MG63 (cell line): ENCODE measurements at regions not wholly inside any gene's neighbourhood (a gene's known extent, or its start where the extent isn't known, plus 50 kb on each side); places are given as distances from the start of the nearest gene placed in this dataset.

Experiments used
- DNase-seq: peaks from one replicate; pipeline ENCODE4 v3.0.0-alpha.2; 2020
- H3K27me3 ChIP-seq: fragments of 250-450 bp; sonication (Bioruptor Pico); 2 replicates; pipeline ENCODE4 v1.5.1; 2020; ENCODE audit warnings: mild to moderate bottlenecking, moderate library complexity
- H3K36me3 ChIP-seq: fragments of 250-450 bp; sonication (Bioruptor Pico); 2 replicates; pipeline ENCODE4 v1.5.1; 2020; ENCODE audit warnings: mild to moderate bottlenecking, moderate library complexity
- H3K4me3 ChIP-seq: fragments of 250-450 bp; sonication (Bioruptor Pico); 2 replicates; pipeline ENCODE4 v1.5.1; 2020; ENCODE audit warnings: mild to moderate bottlenecking, moderate library complexity
- H3K9me3 ChIP-seq: fragments of 250-450 bp; sonication (Bioruptor Pico); 2 replicates; pipeline ENCODE4 v1.5.1; 2020; ENCODE audit warnings: mild to moderate bottlenecking, moderate library complexity

- H3K4me3 ChIP-seq: no peak overlapping the region
Observed at GRCh38 chr17:72038427-72038826, 82.4 kb upstream of the SOX9 start.

GRCh38 chr17:72039490-72039889 lies 81.3 kb upstream of the SOX9 start:
- no peak for DNase-seq
- 0 out of 2 replicates have a peak, but pooled peaks cover 4% of the 10 kb centered on the region for H3K27me3 ChIP-seq
- H3K36me3 ChIP-seq: no peaks in the 10 kb centered on the region
- no peak overlapping the region for H3K4me3 ChIP-seq
- H3K9me3 ChIP-seq: no peaks in the 10 kb centered on the region

More at GRCh38 chr17:72038427-72038826, 82.4 kb upstream of the SOX9 start:
- H3K9me3 ChIP-seq: no peaks in the 10 kb centered on the region
- no peaks in the 10 kb centered on the region for H3K36me3 ChIP-seq
- no peak for DNase-seq
- 0 out of 2 replicates have a peak, but pooled peaks cover 4% of the 10 kb centered on the region for H3K27me3 ChIP-seq

DNA sequence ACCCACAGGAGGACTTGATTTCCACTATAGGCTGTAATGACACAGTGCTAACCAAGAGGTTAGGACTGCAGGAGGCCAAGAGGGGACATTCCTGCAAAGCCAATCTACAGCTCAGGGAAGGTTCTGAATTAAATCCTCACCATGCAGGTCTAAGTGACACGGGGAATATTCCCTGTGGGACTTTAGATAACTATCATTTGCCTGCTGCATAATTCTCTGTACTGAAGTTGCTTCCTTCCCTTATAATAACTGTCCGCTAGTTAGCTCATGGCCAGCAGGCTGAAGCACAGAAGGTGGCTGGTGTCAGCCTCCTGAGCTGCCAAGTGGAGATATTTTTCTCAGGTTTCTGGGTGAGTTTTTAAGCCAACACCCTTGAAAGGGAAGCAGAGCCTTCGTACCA lies 74.6 kb upstream of the SOX9 start:
- Histone ChIP-seq H3K9me3 (no peaks in the 10 kb centered on the region), H3K27me3 (0 out of 2 replicates have a peak, but pooled peaks cover 2% of the 10 kb centered on the region), H3K36me3 (no peaks in the 10 kb centered on the region), H3K4me3 (no peak overlapping the region)
- DNase-seq: no peak

DNA sequence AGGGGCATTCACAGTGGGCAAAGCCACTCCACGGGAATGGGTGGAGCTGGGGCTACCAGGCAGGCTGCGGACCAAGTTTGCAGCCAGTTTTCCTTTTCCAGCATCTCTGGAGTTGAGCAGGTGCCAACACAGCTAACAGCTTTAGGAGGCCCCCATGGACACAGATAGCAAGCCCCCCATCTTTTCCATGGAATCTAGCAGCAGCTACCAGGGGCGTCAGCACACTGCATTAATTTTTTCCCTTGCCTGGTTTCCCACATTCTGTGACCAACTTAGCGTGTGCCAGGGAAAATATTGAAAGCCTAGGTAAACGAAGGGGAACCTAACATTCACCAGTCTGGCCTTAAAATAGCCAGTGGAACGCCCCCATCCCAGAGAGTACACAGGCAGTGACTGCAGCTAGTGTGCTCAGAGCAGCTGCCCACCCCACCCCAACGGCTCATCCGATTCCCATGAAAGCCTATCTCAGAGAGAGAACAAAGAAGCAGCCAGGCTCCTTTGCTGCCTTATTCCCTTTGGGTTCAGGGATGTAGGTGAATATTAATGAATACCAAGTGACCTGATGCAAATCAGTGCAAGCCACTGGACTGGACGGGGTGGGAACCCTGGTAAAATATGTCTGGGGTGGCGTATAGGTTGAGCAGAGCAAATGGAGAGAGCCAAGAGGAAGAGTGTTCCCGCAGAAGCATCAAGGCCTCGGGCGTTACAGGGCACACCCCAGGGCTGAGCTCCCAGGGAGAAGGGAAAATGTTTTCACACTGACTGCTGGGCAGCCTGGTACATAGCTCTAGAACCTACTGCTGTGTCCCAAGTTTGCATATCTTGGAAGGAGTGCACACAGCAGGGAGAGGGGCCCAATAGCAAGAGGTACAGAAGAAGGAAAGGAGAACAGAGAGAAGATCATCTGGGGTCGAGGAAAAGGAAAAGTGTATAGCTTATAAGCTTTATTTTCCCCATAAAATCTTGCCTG lies 73.9 kb upstream of the SOX9 start:
- H3K4me3 ChIP-seq: no peak overlapping the region
- no peak for DNase-seq
- peaks cover 2% of the 10 kb centered on the region; the same call in 1 of the 2 replicates for H3K27me3 ChIP-seq
- no peaks in the 10 kb centered on the region for H3K36me3 ChIP-seq
- no peaks in the 10 kb centered on the region for H3K9me3 ChIP-seq

DNA sequence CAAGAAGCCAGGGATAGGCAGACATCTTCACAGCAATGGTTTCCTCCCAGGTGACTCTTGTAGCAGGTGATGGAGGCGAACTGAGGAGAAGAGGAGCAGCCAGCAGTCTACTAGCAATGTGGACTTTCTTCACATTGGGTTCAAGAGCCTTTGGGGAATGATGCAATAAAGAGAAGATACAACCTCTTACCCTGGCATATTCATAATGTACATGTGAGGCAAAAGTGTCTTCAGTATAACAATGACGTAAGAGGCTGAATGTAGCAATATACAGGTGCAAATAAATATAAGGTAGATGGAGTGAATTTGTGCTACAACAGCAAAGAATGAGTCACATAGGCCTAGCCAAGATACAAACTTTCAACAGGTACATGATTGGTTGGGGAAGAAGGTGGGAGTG lies 70.9 kb upstream of the SOX9 start:
- Histone ChIP-seq H3K9me3 (no peaks in the 10 kb centered on the region), H3K4me3 (no peak overlapping the region), H3K36me3 (no peaks in the 10 kb centered on the region), H3K27me3 (peaks cover 2% of the 10 kb centered on the region; the same call in 1 of the 2 replicates)
- DNase-seq: no peak

- Histone ChIP-seq H3K36me3 (no peaks in the 10 kb centered on the region), H3K27me3 (peaks cover 4% of the 10 kb centered on the region; the same call in 1 of the 2 replicates), H3K9me3 (no peaks in the 10 kb centered on the region), H3K4me3 (no peak overlapping the region)
- no peak for DNase-seq
Observed at GRCh38 chr17:72053036-72053435, 67.8 kb upstream of the SOX9 start.

DNA sequence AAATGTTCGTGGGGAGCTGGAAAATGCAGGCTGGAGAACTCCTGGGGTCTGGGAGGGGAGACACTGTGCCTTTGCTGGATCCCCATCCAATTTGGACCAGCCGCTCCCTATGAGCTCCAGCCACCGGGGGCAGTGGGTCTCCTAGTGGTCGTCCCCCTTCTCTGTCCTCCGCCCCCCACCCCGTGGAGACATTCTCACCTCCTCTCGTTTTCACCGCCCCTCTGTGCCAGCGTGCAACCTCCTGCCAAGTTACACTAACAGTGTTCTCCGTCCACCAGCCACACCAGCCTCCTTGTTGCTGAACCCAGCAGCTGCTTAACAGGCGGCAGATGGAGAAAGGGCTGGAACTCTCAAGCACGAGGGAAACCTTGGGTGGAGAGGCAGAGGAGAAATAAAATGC lies 67.4 kb upstream of the SOX9 start:
- no peak overlapping the region for H3K4me3 ChIP-seq
- H3K27me3 ChIP-seq: peaks cover 4% of the 10 kb centered on the region; the same call in 1 of the 2 replicates
- no peak for DNase-seq
- H3K9me3 ChIP-seq: no peaks in the 10 kb centered on the region
- H3K36me3 ChIP-seq: no peaks in the 10 kb centered on the region

DNA sequence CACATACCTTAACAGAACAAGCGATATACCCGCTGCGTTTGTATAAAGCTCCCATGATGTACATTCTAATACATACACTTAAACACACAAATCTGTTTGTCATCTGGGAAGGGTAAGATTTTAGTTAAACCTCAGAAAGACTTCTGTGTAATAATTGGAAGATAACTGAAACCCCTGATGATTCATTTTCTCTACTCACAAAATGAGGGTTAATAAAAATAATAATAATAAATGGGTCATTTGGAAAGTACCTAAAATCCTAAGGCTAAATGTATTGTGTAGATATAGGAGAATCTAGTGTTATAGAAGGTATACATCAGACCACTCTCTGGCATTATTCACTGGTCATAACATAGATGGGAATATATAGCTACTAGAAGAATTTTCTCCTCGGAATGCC lies 64.7 kb upstream of the SOX9 start:
- Histone ChIP-seq H3K36me3 (no peaks in the 10 kb centered on the region), H3K4me3 (no peak overlapping the region), H3K9me3 (no peaks in the 10 kb centered on the region), H3K27me3 (peaks cover 4% of the 10 kb centered on the region; the same call in 1 of the 2 replicates)
- DNase-seq: no peak

DNA sequence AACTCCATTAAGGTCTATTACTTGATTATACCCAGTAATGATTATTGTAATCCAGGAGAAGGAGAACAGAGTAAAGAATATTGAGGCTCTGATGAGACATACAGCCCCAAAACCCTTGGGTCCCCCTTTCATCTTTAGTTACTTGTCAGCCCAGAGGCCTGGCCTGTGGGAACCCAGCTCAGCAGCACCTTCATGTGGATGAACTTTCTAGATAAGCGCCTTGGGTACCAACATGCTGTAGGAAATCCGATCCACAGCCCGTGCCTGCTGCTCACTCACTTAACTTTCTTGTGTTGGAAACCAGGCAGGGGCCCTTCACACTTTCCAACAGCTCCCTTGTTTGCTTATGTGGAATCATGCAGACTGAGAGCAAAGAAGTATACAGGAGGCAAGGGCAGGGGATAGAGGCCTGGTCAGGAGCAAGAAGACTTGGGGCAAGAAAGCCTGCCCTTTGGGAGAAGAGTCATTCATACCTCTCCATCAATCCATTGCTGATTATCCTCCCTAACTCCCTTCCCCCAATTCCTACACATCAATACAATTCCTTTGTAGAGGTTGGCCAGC lies 64.0 kb upstream of the SOX9 start:
- Histone ChIP-seq H3K9me3 (no peaks in the 10 kb centered on the region), H3K27me3 (peaks cover 4% of the 10 kb centered on the region; the same call in 1 of the 2 replicates), H3K36me3 (no peaks in the 10 kb centered on the region), H3K4me3 (no peak overlapping the region)
- DNase-seq: no peak

DNA sequence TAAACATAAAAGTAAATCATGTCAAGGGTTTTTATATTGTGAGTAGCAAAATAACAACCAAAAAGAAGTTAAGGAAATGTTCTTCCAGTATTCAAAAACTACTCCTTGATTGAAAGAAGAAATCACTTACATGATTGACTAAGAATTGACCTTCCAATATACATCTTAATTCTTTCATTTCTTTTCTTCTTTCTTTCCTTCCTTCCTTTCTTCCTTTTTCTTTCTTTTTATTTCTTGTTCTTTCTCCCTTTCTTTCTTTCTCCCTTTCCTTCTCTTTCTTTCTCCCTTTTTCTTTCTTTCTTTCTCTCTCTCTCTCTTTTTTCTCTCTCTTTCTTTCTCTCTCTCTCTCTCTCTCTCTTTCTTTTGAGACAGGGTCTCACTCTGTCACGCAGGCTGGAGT lies 60.7 kb upstream of the SOX9 start:
- DNase-seq: no peak
- Histone ChIP-seq H3K36me3 (no peaks in the 10 kb centered on the region), H3K4me3 (no peak overlapping the region), H3K27me3 (peaks cover 3% of the 10 kb centered on the region; the same call in 1 of the 2 replicates), H3K9me3 (no peaks in the 10 kb centered on the region)

DNA sequence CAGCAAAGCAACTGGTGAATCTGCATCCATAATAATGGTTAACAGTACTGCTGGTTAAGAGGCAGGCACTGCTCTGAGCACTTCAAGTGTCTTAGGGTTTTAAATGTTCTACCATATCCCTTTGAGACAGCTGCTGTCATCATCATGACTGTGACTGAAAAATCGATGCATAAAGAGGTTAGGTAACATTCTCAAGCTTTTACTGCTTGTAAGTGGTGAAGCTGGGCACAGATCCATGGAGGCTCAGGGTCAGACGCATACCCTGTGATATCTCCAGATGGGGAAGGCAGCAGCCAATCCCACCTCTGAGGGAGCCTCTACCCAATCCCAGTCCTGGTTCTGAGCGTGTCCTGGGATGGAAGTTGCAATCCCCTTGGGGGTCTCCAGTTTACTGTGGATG lies 57.6 kb upstream of the SOX9 start:
- peaks cover 2% of the 10 kb centered on the region; the same call in 1 of the 2 replicates for H3K27me3 ChIP-seq
- H3K36me3 ChIP-seq: no peaks in the 10 kb centered on the region
- H3K9me3 ChIP-seq: no peaks in the 10 kb centered on the region
- no peak overlapping the region for H3K4me3 ChIP-seq
- no peak for DNase-seq

- Histone ChIP-seq H3K36me3 (no peaks in the 10 kb centered on the region), H3K27me3 (peaks cover 2% of the 10 kb centered on the region; the same call in 1 of the 2 replicates), H3K9me3 (no peaks in the 10 kb centered on the region), H3K4me3 (no peak overlapping the region)
- no peak for DNase-seq
Observed at GRCh38 chr17:72063756-72064450, 56.9 kb upstream of the SOX9 start.

DNA sequence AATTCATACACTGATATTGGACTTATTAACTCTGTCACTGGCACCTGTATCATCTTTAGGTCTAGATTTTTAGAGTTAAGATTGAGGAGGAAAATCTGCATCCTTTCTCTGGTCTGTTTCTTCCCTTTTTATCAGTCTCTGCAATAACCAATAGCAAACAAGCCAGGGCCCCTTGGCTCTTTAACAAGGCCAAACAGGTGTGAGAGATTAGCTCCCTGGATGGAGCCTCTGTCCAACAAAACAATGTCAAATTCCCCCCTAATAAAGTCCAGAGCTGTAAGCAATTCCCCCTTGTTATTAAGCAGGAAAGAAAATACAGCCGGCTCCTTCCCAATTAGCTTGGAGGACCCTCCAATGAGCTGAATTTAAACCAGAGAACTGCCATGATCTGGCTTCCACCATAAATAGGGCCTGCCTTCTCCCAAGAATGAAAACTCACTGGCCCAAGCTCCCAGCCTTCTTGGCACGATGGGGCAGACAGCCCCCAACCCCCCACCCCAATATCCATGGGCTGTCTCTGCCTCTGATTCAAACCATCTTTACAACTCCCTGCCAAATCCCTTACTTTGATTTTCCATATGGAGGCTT lies 56.1 kb upstream of the SOX9 start:
- no peak overlapping the region for H3K4me3 ChIP-seq
- no peaks in the 10 kb centered on the region for H3K36me3 ChIP-seq
- no peaks in the 10 kb centered on the region for H3K9me3 ChIP-seq
- no peak for DNase-seq
- peaks cover 2% of the 10 kb centered on the region; the same call in 1 of the 2 replicates for H3K27me3 ChIP-seq

- no peak for DNase-seq
- H3K36me3 ChIP-seq: no peaks in the 10 kb centered on the region
- H3K4me3 ChIP-seq: no peak overlapping the region
- no peaks in the 10 kb centered on the region for H3K9me3 ChIP-seq
- H3K27me3 ChIP-seq: peaks cover 5% of the 10 kb centered on the region
Observed at GRCh38 chr17:72065556-72065955, 55.3 kb upstream of the SOX9 start.

DNA sequence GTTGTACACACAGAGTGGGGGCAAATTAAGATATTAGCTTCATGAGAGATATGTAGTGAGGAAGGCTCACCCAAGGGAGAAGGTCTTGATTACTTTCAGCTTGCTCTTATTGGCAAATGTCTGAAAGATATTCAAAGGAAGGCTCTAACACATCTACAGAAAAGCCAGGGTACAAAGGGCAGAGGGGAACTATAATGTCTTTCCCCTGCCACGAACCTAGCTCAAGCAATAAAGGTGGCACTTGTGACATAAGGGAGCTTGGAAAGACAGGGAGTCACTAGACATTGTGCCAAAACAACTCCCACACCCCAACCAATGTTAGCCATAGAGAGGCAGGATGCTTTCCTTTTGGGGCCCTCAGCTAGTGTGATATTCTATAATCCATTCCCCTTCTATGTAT lies 52.2 kb upstream of the SOX9 start:
- Histone ChIP-seq H3K9me3 (no peaks in the 10 kb centered on the region), H3K27me3 (peaks cover 3% of the 10 kb centered on the region; the same call in 1 of the 2 replicates), H3K4me3 (no peak overlapping the region), H3K36me3 (no peaks in the 10 kb centered on the region)
- no peak for DNase-seq

DNA sequence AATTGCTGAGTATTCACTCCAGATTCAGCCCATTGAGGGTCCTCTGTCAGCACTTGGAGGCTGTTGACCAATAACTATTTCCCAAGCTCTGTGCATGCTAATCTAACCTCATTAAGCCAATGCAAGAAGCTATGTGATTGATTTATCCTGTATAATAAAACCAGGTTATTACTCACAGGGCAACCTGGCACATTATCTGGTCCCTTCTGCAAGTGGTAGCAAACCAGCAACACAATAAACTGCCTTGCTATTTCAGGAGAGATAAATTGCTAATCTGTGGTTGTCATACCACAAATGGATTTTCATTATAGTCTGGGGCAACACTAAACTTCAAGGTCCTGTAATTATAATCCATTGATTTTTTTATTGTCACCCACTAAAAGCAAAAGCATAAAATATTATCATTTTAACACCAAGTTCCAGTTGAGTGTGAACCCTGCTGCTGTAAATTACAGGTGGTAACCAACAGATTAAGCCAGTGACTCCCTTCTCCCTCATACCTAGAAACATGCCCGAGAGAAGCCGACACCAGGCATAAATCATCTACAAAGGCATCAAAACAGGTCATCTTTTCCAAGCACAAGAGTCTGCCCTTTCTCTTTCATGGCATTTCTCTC lies 51.1 kb upstream of the SOX9 start:
- no peak for DNase-seq
- H3K36me3 ChIP-seq: no peaks in the 10 kb centered on the region
- H3K4me3 ChIP-seq: no peak overlapping the region
- H3K9me3 ChIP-seq: no peaks in the 10 kb centered on the region
- peaks cover 5% of the 10 kb centered on the region for H3K27me3 ChIP-seq
